K562 (cell line): ENCODE measurements at regions not wholly inside any gene's neighbourhood (a gene's known extent, or its start where the extent isn't known, plus 50 kb on each side); places are given as distances from the start of the nearest gene placed in this dataset.

Experiments used
- CTCF ChIP-seq, 3 experiments: IDR thresholded peaks in 2 of 3; conservative IDR thresholded peaks in 1 of 3; 2 replicates each; pipeline ENCODE4 v1.5.1; 2011 to 2012; ENCODE audit warnings: low read length in 3 of 3, mild to moderate bottlenecking in 3 of 3, control low read depth in 2 of 3, improper control_type of control experiment in 1 of 3, inconsistent platforms in 1 of 3, low read depth in 1 of 3, mixed read lengths in 1 of 3, moderate library complexity in 1 of 3; ENCODE audit not compliant: insufficient read depth in 2 of 3
- E2F1 ChIP-seq: sonication (generic); formaldehyde crosslinking; IDR thresholded peaks from 2 replicates; pipeline ENCODE4 v1.8.1; 2023; ENCODE audit warnings: mild to moderate bottlenecking, missing genetic modification reagents, moderate library complexity
- E2F8 ChIP-seq: fragments of 450-650 bp; IDR thresholded peaks from 2 replicates; pipeline ENCODE4 v1.7.1; 2018; ENCODE audit warnings: mild to moderate bottlenecking, low read depth; ENCODE audit not compliant: partially characterized antibody
- EP300 ChIP-seq: IDR thresholded peaks from 2 replicates; pipeline ENCODE4 v1.6.1; 2012; ENCODE audit warnings: low read length, improper control_type of control experiment
- KDM4B ChIP-seq, 2 experiments: fragments of 450-650 bp in 1 of 2; sonication (generic) in 1 of 2; IDR thresholded peaks; 2 replicates each; pipeline ENCODE4 v1.6.1; 2016 to 2017; ENCODE audit warnings: borderline replicate concordance in 2 of 2, antibody characterized with exemption in 1 of 2, low read depth in 1 of 2, mild to moderate bottlenecking in 1 of 2
- POLR2A ChIP-seq: fragments of 450-650 bp; conservative IDR thresholded peaks from 2 replicates; pipeline ENCODE4 v1.6.1; 2016
- RBBP5 ChIP-seq: fragments of 200-600 bp; sonication (generic); IDR thresholded peaks from 2 replicates; pipeline ENCODE4 v1.6.1; 2012; ENCODE audit warnings: borderline replicate concordance, mild to moderate bottlenecking, low read length, control low read depth, inconsistent platforms; ENCODE audit not compliant: insufficient read depth, poor library complexity, severe bottlenecking
- USF2 ChIP-seq: sonication (generic); formaldehyde crosslinking; IDR thresholded peaks from 2 replicates; pipeline ENCODE4 v1.5.0; 2020; ENCODE audit warnings: missing genetic modification reagents
- ZNF639 ChIP-seq, 2 experiments: fragments of 200-800 bp in 1 of 2; sonication (Bioruptor generic) in 1 of 2; sonication (generic) in 1 of 2; formaldehyde crosslinking in 1 of 2; IDR thresholded peaks in 1 of 2; conservative IDR thresholded peaks in 1 of 2; 2 replicates each; pipeline versions ENCODE4 v1.5.0 to v1.6.1; 2016 to 2020; ENCODE audit warnings: missing compliant biosample characterization in 1 of 2, missing genetic modification characterization in 1 of 2, missing genetic modification reagents in 1 of 2

GRCh38 chr13:50275392-50276063 is 260.3 kb downstream of the KCNRG start:
- no peak for TF ChIP-seq USF2 (CRISPR knock-in tag)
- TF ChIP-seq POLR2A = no peak
- no peak for TF ChIP-seq RBBP5
- TF ChIP-seq E2F1 = no peak
- TF ChIP-seq KDM4B (IDR thresholded peaks at IDR 0.05; ENCODE audit: borderline replicate concordance in 2 of 2, low read depth in 1 of 2) = no peak
- TF ChIP-seq ZNF639 (CRISPR knock-in tag; conservative IDR thresholded peaks at IDR 0.05 in 1 of 2, IDR thresholded peaks at IDR 0.05 in 1 of 2) = no peak
- TF ChIP-seq E2F8 = no peak
- no peak for TF ChIP-seq EP300
- TF ChIP-seq CTCF (IDR thresholded peaks at IDR 0.05 in 2 of 3, conservative IDR thresholded peaks at IDR 0.05 in 1 of 3; ENCODE audit: insufficient read depth in 2 of 3, low read depth in 1 of 3, low read length in 3 of 3) = no peak
